Thyroid gland (tissue), 4 donors: ENCODE measurements at regions not wholly inside any gene's neighbourhood (a gene's known extent, or its start where the extent isn't known, plus 50 kb on each side); places are given as distances from the start of the nearest gene placed in this dataset.

Source experiments
- POLR2A ChIP-seq, 2 donors: fragments of 450-650 bp; IDR thresholded peaks; one replicate each; pipeline ENCODE4 v1.6.1; 2017; ENCODE audit warnings: antibody characterized with exemption in 2 of 2, mild to moderate bottlenecking in 2 of 2, moderate library complexity in 1 of 2
- TF ChIP-seq, protein P1 (sequence below), 6 experiments: fragments of 200-600 bp in 3 of 6; fragments of 450-650 bp in 3 of 6; sonication (generic) in 3 of 6; IDR thresholded peaks; one replicate each; pipeline ENCODE4 v1.5.1; 2016 to 2019; ENCODE audit warnings: antibody characterized with exemption in 6 of 6, mild to moderate bottlenecking in 2 of 6, inconsistent platforms in 1 of 6, moderate library complexity in 1 of 6

DNA sequence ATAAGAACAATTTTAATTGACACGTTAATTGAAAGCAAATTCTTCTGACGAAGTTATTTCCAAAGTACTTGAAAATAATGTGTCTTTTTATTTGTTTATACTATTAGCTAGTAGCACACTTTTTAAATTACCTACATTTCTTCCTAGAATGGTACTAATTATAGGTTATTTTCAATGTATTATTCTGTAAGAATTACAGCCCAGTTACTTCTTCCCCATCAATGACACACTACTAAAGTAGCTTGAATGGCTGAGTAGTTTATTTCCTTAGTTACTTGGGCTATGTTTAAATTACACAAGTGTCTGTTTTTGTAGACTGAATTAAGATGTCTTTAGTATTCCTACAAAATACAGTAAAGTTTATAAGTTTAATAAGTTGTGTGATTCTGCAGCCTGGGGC is 217.6 kb upstream of the IL12A start:
- no peak for TF ChIP-seq POLR2A (IDR thresholded peaks at IDR 0.05)
- TF ChIP-seq, protein P1, sequence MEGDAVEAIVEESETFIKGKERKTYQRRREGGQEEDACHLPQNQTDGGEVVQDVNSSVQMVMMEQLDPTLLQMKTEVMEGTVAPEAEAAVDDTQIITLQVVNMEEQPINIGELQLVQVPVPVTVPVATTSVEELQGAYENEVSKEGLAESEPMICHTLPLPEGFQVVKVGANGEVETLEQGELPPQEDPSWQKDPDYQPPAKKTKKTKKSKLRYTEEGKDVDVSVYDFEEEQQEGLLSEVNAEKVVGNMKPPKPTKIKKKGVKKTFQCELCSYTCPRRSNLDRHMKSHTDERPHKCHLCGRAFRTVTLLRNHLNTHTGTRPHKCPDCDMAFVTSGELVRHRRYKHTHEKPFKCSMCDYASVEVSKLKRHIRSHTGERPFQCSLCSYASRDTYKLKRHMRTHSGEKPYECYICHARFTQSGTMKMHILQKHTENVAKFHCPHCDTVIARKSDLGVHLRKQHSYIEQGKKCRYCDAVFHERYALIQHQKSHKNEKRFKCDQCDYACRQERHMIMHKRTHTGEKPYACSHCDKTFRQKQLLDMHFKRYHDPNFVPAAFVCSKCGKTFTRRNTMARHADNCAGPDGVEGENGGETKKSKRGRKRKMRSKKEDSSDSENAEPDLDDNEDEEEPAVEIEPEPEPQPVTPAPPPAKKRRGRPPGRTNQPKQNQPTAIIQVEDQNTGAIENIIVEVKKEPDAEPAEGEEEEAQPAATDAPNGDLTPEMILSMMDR (IDR thresholded peaks at IDR 0.05): no peak
